Adrenal gland (tissue), 5 donors: ENCODE measurements at regions not wholly inside any gene's neighbourhood (a gene's known extent, or its start where the extent isn't known, plus 50 kb on each side); places are given as distances from the start of the nearest gene placed in this dataset.

ENCODE experiments used
- POLR2A ChIP-seq, 2 donors: fragments of 450-650 bp; IDR thresholded peaks; one replicate each; pipeline ENCODE4 v1.6.1; 2017; ENCODE audit warnings: antibody characterized with exemption in 2 of 2, mild to moderate bottlenecking in 2 of 2, moderate library complexity in 1 of 2
- TF ChIP-seq, protein P1 (sequence below), 6 experiments: fragments of 450-650 bp in 4 of 6; fragments of 200-600 bp in 2 of 6; sonication (generic) in 1 of 6; IDR thresholded peaks; 1 replicate in 5 of 6; 2 replicates in 1 of 6; pipeline versions ENCODE4 v1.5.1 to v1.8.0; 2016 to 2021; ENCODE audit warnings: antibody characterized with exemption in 6 of 6, mild to moderate bottlenecking in 2 of 6, moderate library complexity in 1 of 6
- donor health status: DM: no; HTN: no; CAD: no.

GRCh38 chrX:39309018-39309635 is 507.9 kb downstream of the MID1IP1 start:
- TF ChIP-seq, protein P1, sequence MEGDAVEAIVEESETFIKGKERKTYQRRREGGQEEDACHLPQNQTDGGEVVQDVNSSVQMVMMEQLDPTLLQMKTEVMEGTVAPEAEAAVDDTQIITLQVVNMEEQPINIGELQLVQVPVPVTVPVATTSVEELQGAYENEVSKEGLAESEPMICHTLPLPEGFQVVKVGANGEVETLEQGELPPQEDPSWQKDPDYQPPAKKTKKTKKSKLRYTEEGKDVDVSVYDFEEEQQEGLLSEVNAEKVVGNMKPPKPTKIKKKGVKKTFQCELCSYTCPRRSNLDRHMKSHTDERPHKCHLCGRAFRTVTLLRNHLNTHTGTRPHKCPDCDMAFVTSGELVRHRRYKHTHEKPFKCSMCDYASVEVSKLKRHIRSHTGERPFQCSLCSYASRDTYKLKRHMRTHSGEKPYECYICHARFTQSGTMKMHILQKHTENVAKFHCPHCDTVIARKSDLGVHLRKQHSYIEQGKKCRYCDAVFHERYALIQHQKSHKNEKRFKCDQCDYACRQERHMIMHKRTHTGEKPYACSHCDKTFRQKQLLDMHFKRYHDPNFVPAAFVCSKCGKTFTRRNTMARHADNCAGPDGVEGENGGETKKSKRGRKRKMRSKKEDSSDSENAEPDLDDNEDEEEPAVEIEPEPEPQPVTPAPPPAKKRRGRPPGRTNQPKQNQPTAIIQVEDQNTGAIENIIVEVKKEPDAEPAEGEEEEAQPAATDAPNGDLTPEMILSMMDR (IDR thresholded peaks at IDR 0.05): no peak
- TF ChIP-seq POLR2A (IDR thresholded peaks at IDR 0.05): no peak
